Psoas muscle (tissue), 7 donors: ENCODE measurements at regions not wholly inside any gene's neighbourhood (a gene's known extent, or its start where the extent isn't known, plus 50 kb on each side); places are given as distances from the start of the nearest gene placed in this dataset.

Experiments
- ATAC-seq, 4 donors: fragments of 200-7000 bp; cut with Tn5 transposase; one replicate each; pipeline ENCODE4 v1.9.1; 2020; ENCODE audit warnings: moderate library complexity in 3 of 4, mild to moderate bottlenecking in 2 of 4
- DNase-seq, 2 donors: peaks; one replicate each; pipeline ENCODE4 v3.0.0-alpha.2; 2020
- H3K27ac ChIP-seq: fragments of 200-600 bp; one replicate; pipeline ENCODE4 v1.8.0; 2022
- H3K27me3 ChIP-seq, 3 donors: fragments of 200-600 bp in 1 of 3; one replicate each; pipeline versions ENCODE4 v1.6.1 to v1.8.0; 2013 to 2022; ENCODE audit warnings: low read length in 2 of 3, mild to moderate bottlenecking in 2 of 3, moderate library complexity in 1 of 3; ENCODE audit not compliant: insufficient read depth in 3 of 3
- H3K36me3 ChIP-seq, 2 donors: fragments of 200-600 bp in 1 of 2; one replicate each; pipeline versions ENCODE4 v1.6.1 to v1.8.0; 2013 to 2022; ENCODE audit warnings: low read depth in 1 of 2, mild to moderate bottlenecking in 1 of 2, moderate library complexity in 1 of 2; ENCODE audit not compliant: insufficient read depth in 1 of 2
- H3K4me1 ChIP-seq: fragments of 200-600 bp; one replicate; pipeline ENCODE4 v1.8.0; 2022
- H3K4me3 ChIP-seq: fragments of 200-600 bp; one replicate; pipeline ENCODE4 v1.8.0; 2022; ENCODE audit warnings: mild to moderate bottlenecking
- H3K9me3 ChIP-seq: fragments of 200-600 bp; one replicate; pipeline ENCODE4 v1.8.0; 2022
- CTCF ChIP-seq: fragments of 200-600 bp; IDR thresholded peaks from one replicate; pipeline ENCODE4 v1.8.0; 2022; ENCODE audit warnings: antibody characterized with exemption
- WGBS, 3 donors: extraction: QIAGEN DNeasy Blood & Tissue Kit; methylation state at CpG; one replicate each; pipeline versions ENCODE4 v1.1.6 to v1.1.7; 2013; 5-methylcytosine and 5-hydroxymethylcytosine counted together
- intact Hi-C, 2 donors: fragments of 100-400 bp; cut with DNase I; formaldehyde crosslinking; loops; one replicate each; pipeline versions ENCODE4 v1.11.0 to v1.14.2; 2022
- donor health status: healthy with polysubstance abuse.
- donor health status: DM: no; HTN: no; CAD: no; lungs with moderate emphysema.
- donor health status: Bipolar disorder and iron deficiency.
- donor health status: healthy.
- donor health status: DM: yes; HTN: yes; CAD: no.
- donor health status: DM: no; HTN: no; CAD: no.
- donor health status: DM: yes; HTN: yes; CAD: no.

- intact Hi-C loops: no loop called here
- peaks cover 7% of the 10 kb centered on the region for H3K9me3 ChIP-seq
- no peaks in the 10 kb centered on the region for H3K36me3 ChIP-seq
- peaks cover 0 to 4% (median 0%) of the 10 kb centered on the region in 3 donors for H3K27me3 ChIP-seq
- H3K27ac ChIP-seq: peak overlapping the region; percentile 65
- no peak overlapping the region for H3K4me3 ChIP-seq
- no peak for TF ChIP-seq CTCF
- 90 to 92% (median 90%) methylated on average over 29 of the region's 29 CpGs for WGBS, 3 donors
- ATAC-seq: peak in 1 of 4 donors; percentile 1
- DNase-seq: no peak
- peaks cover 6% of the 10 kb centered on the region for H3K4me1 ChIP-seq
Measured at GRCh38 chr2:238600506-238601432, 174.0 kb downstream of the ASB1 start.

GRCh38 chr2:238601433-238602222 is 174.9 kb downstream of the ASB1 start:
- TF ChIP-seq CTCF: no peak
- WGBS, 3 donors: 40 to 52% (median 46%) methylated on average over 11 of the region's 11 CpGs
- ATAC-seq (peak; percentile 58 to 86 (median 79)), DNase-seq (peak; percentile 74 to 81)
- Histone ChIP-seq H3K4me3 (no peak overlapping the region), H3K36me3 (no peaks in the 10 kb centered on the region), H3K9me3 (peaks cover 7% of the 10 kb centered on the region), H3K4me1 (peaks cover 6% of the 10 kb centered on the region), H3K27ac (peak overlapping the region; percentile 65), H3K27me3 (peaks cover 0 to 4% (median 0%) of the 10 kb centered on the region in 3 donors)
- intact Hi-C loops: no loop called here

GRCh38 chr2:238602223-238602960 is 175.7 kb downstream of the ASB1 start:
- intact Hi-C loops: no loop called here
- ATAC-seq: peak in 2 of 4 donors; percentile 6 to 9
- H3K4me3 ChIP-seq: no peak overlapping the region

More at GRCh38 chr2:238602223-238602960, 175.7 kb downstream of the ASB1 start:
- no peak for DNase-seq
- H3K27me3 ChIP-seq: peaks cover 0 to 4% (median 0%) of the 10 kb centered on the region in 3 donors
- H3K36me3 ChIP-seq: no peaks in the 10 kb centered on the region
- peak overlapping the region; percentile 65 for H3K27ac ChIP-seq
- peaks cover 6% of the 10 kb centered on the region for H3K4me1 ChIP-seq
- 39 to 66% (median 48%) methylated on average over 6 of the region's 6 CpGs for WGBS, 3 donors
- no peak for TF ChIP-seq CTCF
- H3K9me3 ChIP-seq: peaks cover 7% of the 10 kb centered on the region
